Neuronal stem cell (in vitro differentiated cells): ENCODE measurements at regions not wholly inside any gene's neighbourhood (a gene's known extent, or its start where the extent isn't known, plus 50 kb on each side); places are given as distances from the start of the nearest gene placed in this dataset.

Experiments used
- DNase-seq: peaks from one replicate; pipeline ENCODE4 v3.0.0-alpha.2; 2013; ENCODE audit warnings: low spot score
- H2AFZ ChIP-seq: one replicate; pipeline ENCODE4 v1.6.1; 2013; ENCODE audit warnings: mild to moderate bottlenecking, low read length, inconsistent platforms
- H2AK5ac ChIP-seq: 2 replicates; pipeline ENCODE4 v1.6.1; 2013; ENCODE audit warnings: low read depth, mild to moderate bottlenecking, inconsistent platforms, low read length, moderate library complexity, mixed read lengths
- H2BK120ac ChIP-seq: 2 replicates; pipeline ENCODE4 v1.6.1; 2013; ENCODE audit warnings: low read depth, mild to moderate bottlenecking, inconsistent platforms, low read length, moderate library complexity, mixed read lengths
- H2BK12ac ChIP-seq: one replicate; pipeline ENCODE4 v1.6.1; 2013; ENCODE audit warnings: low read length, inconsistent platforms
- H2BK15ac ChIP-seq: 2 replicates; pipeline ENCODE4 v1.6.1; 2013; ENCODE audit warnings: mild to moderate bottlenecking, low read length, inconsistent platforms, mixed read lengths
- H2BK5ac ChIP-seq: one replicate; pipeline ENCODE4 v1.6.1; 2013; ENCODE audit warnings: inconsistent platforms, mild to moderate bottlenecking, low read length, moderate library complexity
- H3K14ac ChIP-seq: one replicate; pipeline ENCODE4 v1.6.1; 2013; ENCODE audit warnings: low read length, inconsistent platforms
- H3K18ac ChIP-seq: 2 replicates; pipeline ENCODE4 v1.6.1; 2013; ENCODE audit warnings: low read length, inconsistent platforms
- H3K23ac ChIP-seq: 2 replicates; pipeline ENCODE4 v1.6.1; 2013; ENCODE audit warnings: low read depth, mild to moderate bottlenecking, mixed read lengths, low read length, inconsistent platforms; ENCODE audit not compliant: poor library complexity
- H3K27ac ChIP-seq: replicated peaks from 3 replicates; pipeline ENCODE4 v1.5.1; 2013; ENCODE audit warnings: low read length, inconsistent platforms
- H3K27me3 ChIP-seq, 3 experiments: 2 replicates each; pipeline ENCODE4 v1.6.1; 2013; ENCODE audit warnings: low read length in 3 of 3, mild to moderate bottlenecking in 2 of 3, inconsistent platforms in 1 of 3, low read depth in 1 of 3, mixed read lengths in 1 of 3, moderate library complexity in 1 of 3; ENCODE audit not compliant: control insufficient read depth in 3 of 3, insufficient read depth in 3 of 3
- H3K36me3 ChIP-seq, 2 donors: replicated peaks in 1 of 2; 2 replicates each; pipeline ENCODE4 v1.6.1; 2013; ENCODE audit warnings: low read length in 2 of 2; ENCODE audit not compliant: control insufficient read depth in 2 of 2, insufficient read depth in 2 of 2
- H3K4ac ChIP-seq: 2 replicates; pipeline ENCODE4 v1.6.1; 2013; ENCODE audit warnings: inconsistent platforms, mild to moderate bottlenecking, low read length, moderate library complexity
- H3K4me1 ChIP-seq, 2 donors: 1 replicate in 1 of 2; 2 replicates in 1 of 2; pipeline ENCODE4 v1.6.1; 2013; ENCODE audit warnings: low read length in 2 of 2, low read depth in 1 of 2; ENCODE audit not compliant: control insufficient read depth in 2 of 2, insufficient read depth in 1 of 2
- H3K4me2 ChIP-seq: one replicate; pipeline ENCODE4 v1.6.1; 2013; ENCODE audit warnings: mild to moderate bottlenecking, low read length, inconsistent platforms; ENCODE audit not compliant: insufficient read depth, poor library complexity, severe bottlenecking
- H3K4me3 ChIP-seq, 2 donors: 2 replicates each; pipeline ENCODE4 v1.5.1; 2013; ENCODE audit warnings: low read length in 2 of 2, mild to moderate bottlenecking in 2 of 2, inconsistent platforms in 1 of 2, moderate library complexity in 1 of 2
- H3K79me1 ChIP-seq: one replicate; pipeline ENCODE4 v1.6.1; 2013; ENCODE audit warnings: low read depth, mild to moderate bottlenecking, inconsistent platforms, low read length, moderate library complexity
- H3K9ac ChIP-seq: one replicate; pipeline ENCODE4 v1.6.1; 2013; ENCODE audit warnings: mild to moderate bottlenecking, low read depth, low read length, inconsistent platforms; ENCODE audit not compliant: poor library complexity
- H3K9me3 ChIP-seq, 2 donors: replicated peaks in 1 of 2; 2 replicates each; pipeline versions ENCODE3 to v1.6.1; 2013; ENCODE audit warnings: low read length in 2 of 2, mild to moderate bottlenecking in 2 of 2, inconsistent platforms in 1 of 2, low read depth in 1 of 2, mixed read lengths in 1 of 2, moderate library complexity in 1 of 2; ENCODE audit not compliant: control insufficient read depth in 2 of 2, insufficient read depth in 1 of 2
- H4K8ac ChIP-seq: one replicate; pipeline ENCODE4 v1.6.1; 2013; ENCODE audit warnings: low read depth, mild to moderate bottlenecking, inconsistent platforms, low read length, moderate library complexity
- H4K91ac ChIP-seq: one replicate; pipeline ENCODE4 v1.6.1; 2013; ENCODE audit warnings: low read length, low read depth, mild to moderate bottlenecking, inconsistent platforms; ENCODE audit not compliant: poor library complexity
- WGBS, 2 donors: extraction: QIAGEN DNeasy Blood & Tissue Kit; methylation state at CpG; one replicate each; pipeline ENCODE4 v1.1.7; 2013; ENCODE audit warnings: missing lambda C conversion rate in 2 of 2, mixed read lengths in 1 of 2; ENCODE audit not compliant: insufficient read length in 2 of 2, insufficient replicate concordance in 1 of 2; ENCODE audit errors: extremely low coverage in 2 of 2; 5-methylcytosine and 5-hydroxymethylcytosine counted together

DNA sequence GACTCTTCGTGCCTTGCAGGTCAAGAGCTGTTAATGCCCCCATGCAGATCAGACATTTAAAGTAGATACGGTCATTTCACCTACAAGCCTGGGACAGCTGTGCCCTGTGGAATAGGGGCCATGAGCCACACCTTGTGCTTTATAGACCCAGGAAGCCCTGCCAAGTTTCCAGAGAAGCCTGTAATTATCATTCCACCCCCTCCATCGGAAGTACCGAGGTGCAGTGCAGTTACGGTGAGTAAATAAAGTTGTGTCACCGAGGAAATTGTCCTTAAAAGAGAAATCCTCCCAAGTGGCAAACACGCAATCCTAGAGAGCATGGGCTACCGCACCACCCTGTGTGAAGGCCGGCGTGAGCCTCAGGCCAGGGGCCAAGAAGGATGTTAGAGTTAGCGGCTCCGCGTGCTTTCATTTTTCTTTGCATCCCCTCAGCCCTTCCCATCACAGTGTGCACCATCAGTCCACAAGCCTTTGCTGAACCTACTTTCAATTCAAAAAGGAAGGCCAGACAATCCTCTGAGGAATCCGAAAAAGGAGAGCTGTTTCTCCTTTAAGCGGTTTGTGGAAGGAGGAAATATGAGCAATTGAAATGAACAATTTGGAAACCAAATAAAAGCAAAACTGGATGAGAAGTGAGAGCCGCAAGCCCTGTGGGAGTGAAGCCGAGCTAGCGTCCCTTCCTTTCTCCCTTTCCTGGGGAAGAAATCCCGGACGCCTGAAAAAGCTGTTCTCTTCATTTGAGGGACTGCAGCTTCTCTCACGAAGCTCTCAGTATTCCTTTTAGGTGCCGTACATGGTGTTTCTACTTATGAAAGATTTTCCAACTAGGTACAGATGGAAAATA, 183.3 kb upstream of the PDE10A start:
- Histone ChIP-seq H2BK12ac (no peak overlapping the region), H3K27me3 (peaks cover 0 to 2% (median 0%) of the 10 kb centered on the region in 3 experiments), H4K91ac (no peak overlapping the region), H3K4me3 (no peak overlapping the region), H2AK5ac (no peak overlapping the region), H3K79me1 (no peaks in the 10 kb centered on the region), H2BK15ac (no peak overlapping the region), H3K4me2 (no peak overlapping the region), H3K14ac (no peak overlapping the region), H2AFZ (peak overlapping the region; percentile 19), H2BK120ac (no peak overlapping the region), H3K9me3 (no peaks in the 10 kb centered on the region), H3K27ac (no peak overlapping the region), H3K4me1 (peaks cover 6 to 52% of the 10 kb centered on the region in 2 donors), H2BK5ac (no peak overlapping the region), H3K23ac (no peak overlapping the region), H3K36me3 (no peaks in the 10 kb centered on the region), H4K8ac (no peak overlapping the region), H3K9ac (no peak overlapping the region), H3K4ac (no peak overlapping the region), H3K18ac (peak overlapping the region; percentile 76)
- no peak for DNase-seq
- no CpG with 5 or more reads among the region's 22 CpGs for WGBS, 2 donors

- Histone ChIP-seq H3K36me3 (no peaks in the 10 kb centered on the region), H3K79me1 (no peaks in the 10 kb centered on the region), H3K9ac (no peak overlapping the region), H3K4ac (no peak overlapping the region), H3K4me2 (no peak overlapping the region), H3K18ac (no peak overlapping the region), H4K91ac (no peak overlapping the region), H2BK120ac (no peak overlapping the region), H2AFZ (no peak overlapping the region), H3K4me1 (peaks cover 6 to 52% of the 10 kb centered on the region in 2 donors), H2BK15ac (no peak overlapping the region), H2BK12ac (no peak overlapping the region), H2AK5ac (no peak overlapping the region), H3K27me3 (peaks cover 0 to 2% (median 0%) of the 10 kb centered on the region in 3 experiments), H4K8ac (no peak overlapping the region), H3K23ac (no peak overlapping the region), H3K14ac (no peak overlapping the region), H2BK5ac (no peak overlapping the region), H3K4me3 (no peak overlapping the region), H3K9me3 (no peaks in the 10 kb centered on the region), H3K27ac (no peak overlapping the region)
- DNase-seq: no peak
- no CpG with 5 or more reads among the region's 3 CpGs for WGBS, 2 donors
These were observed 182.5 kb upstream of the PDE10A start for GRCh38 chr6:165845493-165845892.

DNA sequence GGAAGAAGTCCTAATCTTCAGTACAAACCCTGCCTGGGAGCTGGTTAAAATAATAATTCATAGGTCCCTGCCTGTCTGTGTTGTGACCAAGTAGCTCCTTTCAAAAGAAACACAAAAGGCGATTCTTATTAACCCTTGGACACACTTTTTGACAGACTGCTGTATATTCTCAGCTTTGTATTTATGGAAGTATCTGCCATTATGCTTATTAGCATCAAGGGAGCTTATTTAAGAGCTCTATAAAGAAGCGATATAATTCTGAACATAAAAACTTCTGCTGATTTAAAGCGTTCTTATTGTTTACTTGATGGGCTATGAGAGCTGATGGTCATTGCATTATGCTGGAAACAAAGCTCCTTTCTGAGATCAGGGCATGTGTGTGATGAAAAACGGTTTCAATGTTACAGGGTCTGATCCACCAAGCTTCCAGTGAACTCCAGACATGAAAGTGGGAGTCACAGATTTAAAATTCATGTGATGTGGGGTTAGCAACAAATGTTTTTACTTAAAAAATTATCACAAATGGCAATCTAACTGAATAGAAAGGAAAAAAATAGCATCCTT, 181.8 kb upstream of the PDE10A start:
- Histone ChIP-seq H2BK15ac (no peak overlapping the region), H3K9ac (no peak overlapping the region), H2AK5ac (no peak overlapping the region), H3K14ac (no peak overlapping the region), H4K91ac (no peak overlapping the region), H3K27me3 (peaks cover 0 to 2% (median 0%) of the 10 kb centered on the region in 3 experiments), H2BK120ac (no peak overlapping the region), H3K18ac (no peak overlapping the region), H3K9me3 (no peaks in the 10 kb centered on the region), H3K4me3 (no peak overlapping the region), H3K36me3 (no peaks in the 10 kb centered on the region), H3K27ac (no peak overlapping the region), H3K4me2 (no peak overlapping the region), H4K8ac (no peak overlapping the region), H3K4me1 (peaks cover 6 to 52% of the 10 kb centered on the region in 2 donors), H3K4ac (no peak overlapping the region), H2BK12ac (no peak overlapping the region), H2AFZ (no peak overlapping the region), H2BK5ac (no peak overlapping the region), H3K23ac (no peak overlapping the region), H3K79me1 (no peaks in the 10 kb centered on the region)
- no CpG with 5 or more reads among the region's 4 CpGs for WGBS, 2 donors
- DNase-seq: no peak

- Histone ChIP-seq H3K79me1 (no peaks in the 10 kb centered on the region), H3K18ac (no peak overlapping the region), H3K4me2 (no peak overlapping the region), H3K4ac (no peak overlapping the region), H3K27me3 (peaks cover 0 to 2% (median 0%) of the 10 kb centered on the region in 3 experiments), H3K9me3 (peaks cover 0 to 3% of the 10 kb centered on the region in 2 donors), H3K27ac (no peak overlapping the region), H3K9ac (no peak overlapping the region), H4K8ac (no peak overlapping the region), H2BK120ac (no peak overlapping the region), H2BK12ac (no peak overlapping the region), H2BK5ac (no peak overlapping the region), H3K14ac (no peak overlapping the region), H3K36me3 (no peaks in the 10 kb centered on the region), H4K91ac (no peak overlapping the region), H2BK15ac (no peak overlapping the region), H3K23ac (no peak overlapping the region), H3K4me3 (no peak overlapping the region), H2AK5ac (no peak overlapping the region), H3K4me1 (peaks cover 6 to 52% of the 10 kb centered on the region in 2 donors), H2AFZ (no peak overlapping the region)
- DNase-seq: no peak
- WGBS, 2 donors: no CpG with 5 or more reads among the region's 5 CpGs
These were observed 181.2 kb upstream of the PDE10A start for GRCh38 chr6:165844232-165844631.
